DLD1 (cell line): ENCODE measurements at regions not wholly inside any gene's neighbourhood (a gene's known extent, or its start where the extent isn't known, plus 50 kb on each side); places are given as distances from the start of the nearest gene placed in this dataset.

Experiments used
- in situ Hi-C: cut with HindIII; loops from 2 replicates; pipeline ENCODE4 v1.10.0; 2017; ENCODE audit warnings: low sequenced_read_pairs

DNA sequence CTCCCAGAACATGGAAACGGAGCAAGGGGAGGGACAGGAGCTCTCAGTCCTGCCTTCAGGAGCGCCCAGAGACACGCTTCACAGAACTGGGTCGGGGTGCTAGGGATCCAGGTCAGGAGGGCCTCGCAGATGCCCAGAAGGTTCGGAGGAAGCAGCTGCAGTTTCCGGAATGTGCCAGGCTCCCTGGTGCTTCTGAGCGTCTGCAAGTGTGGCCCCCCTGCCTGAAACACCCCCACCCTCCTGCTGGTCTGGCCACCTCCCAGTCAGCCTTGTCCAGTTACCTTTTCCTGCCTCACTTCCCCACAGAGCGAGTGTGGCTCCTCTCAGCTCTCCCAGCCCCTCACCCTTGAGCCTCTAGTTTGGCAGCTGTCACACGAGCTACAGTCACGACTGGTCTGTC is 88.3 kb upstream of the TAF1B start:
- in situ Hi-C loops, result no loop called here

DNA sequence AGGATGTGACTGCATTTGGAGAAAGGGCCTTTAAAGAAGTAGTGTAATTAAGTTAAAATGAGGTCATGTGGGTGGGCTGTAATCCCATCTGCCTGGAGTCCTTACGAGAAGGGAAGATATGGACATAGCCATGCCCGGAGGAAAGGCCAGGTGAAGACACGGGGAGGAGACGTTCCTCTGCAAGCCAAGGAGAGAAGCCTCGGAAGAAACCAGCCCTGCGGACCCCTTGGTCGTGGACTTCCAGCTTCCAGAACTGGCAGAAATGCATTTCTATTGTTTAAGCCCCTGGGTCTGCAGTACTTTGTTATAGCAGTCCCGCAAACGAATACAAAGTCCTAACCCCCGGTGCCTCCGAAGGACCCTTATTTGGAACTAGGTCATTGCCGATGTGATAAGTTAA is 87.6 kb upstream of the TAF1B start:
- in situ Hi-C loops, result no loop called here

DNA sequence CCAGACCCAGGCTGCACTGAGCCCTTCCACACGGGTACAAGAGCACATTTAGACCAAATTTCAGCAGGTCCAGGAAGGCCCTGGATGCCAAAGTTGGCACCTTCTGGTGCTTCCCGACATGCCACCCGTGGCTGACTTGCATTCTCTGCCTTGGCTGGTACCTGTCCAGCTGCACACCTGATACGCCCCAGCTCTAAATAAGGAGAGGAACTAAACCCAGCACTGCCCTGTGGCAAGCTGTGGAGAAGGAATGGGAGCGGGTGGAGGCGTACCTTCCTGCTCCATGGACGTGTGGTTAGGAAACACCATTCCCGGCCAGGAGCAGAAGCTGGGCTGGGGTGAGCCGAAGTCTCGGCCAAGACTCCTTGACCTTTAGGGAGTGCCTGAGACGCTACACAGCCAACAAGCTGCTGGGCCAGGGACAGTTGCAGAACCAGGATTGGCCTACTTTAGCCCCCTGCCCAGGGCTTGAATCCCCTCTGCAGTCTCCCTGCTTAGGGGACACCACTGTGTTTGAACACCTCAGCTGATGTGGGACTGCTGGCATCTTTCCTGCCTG is 86.5 kb upstream of the TAF1B start:
- in situ Hi-C loops, result no loop called here

DNA sequence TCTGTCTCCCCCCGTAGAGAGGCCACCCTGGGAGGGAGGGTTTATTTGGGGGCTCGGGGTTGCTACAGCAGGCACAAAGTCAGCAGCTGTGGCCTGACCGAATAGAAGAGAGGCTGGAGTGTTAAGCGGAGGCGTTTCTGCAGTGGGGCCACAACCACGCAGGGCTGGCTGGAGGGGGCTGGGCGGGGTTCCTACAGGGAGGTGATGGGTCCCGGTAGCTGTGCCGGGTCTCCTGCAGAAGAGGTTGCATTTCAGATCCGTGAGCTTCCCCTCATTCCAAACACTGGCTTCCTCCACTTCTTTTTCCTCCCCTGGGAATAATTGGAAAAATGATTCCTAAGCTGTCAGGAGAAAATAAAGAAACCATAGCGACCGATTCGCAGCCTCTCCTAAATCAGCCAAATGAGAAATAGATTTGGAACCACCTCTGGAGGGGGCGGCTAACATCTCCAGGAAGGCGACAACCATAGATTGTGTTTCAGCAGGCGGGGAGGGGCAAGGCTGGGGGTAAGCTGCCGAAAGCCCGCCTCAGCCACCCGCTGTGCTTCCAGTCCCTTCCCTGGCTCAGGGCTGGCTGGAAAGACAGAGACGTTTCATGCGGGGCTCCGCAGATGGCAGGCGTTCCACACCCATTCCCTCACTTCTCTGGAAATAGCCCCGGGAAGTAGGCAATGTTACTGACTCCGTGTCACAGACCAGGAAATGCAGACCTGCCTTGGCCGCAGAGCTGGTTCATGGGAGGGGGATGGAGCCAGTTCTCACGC is 85.6 kb upstream of the TAF1B start:
- in situ Hi-C loops, result no loop called here

DNA sequence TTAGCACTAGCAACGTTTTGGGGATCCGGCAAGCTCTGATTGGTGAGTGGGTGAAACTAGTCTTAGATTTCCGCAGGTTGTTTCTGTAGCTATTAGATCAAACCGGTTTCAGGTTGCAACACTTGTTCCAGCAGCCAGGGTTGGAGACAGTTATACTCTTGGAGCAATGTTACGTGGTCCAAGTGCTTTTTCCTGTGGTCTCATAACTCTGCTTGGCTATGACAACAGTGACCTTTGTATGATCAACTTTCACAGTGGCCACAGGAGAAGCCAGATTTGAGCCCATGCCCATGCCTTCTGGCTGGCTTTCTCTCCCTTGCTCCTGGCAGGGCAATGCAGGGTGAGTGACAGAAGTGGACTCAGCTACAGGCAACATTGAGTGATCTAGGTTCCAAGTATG is 84.5 kb upstream of the TAF1B start:
- in situ Hi-C loops, result no loop called here

DNA sequence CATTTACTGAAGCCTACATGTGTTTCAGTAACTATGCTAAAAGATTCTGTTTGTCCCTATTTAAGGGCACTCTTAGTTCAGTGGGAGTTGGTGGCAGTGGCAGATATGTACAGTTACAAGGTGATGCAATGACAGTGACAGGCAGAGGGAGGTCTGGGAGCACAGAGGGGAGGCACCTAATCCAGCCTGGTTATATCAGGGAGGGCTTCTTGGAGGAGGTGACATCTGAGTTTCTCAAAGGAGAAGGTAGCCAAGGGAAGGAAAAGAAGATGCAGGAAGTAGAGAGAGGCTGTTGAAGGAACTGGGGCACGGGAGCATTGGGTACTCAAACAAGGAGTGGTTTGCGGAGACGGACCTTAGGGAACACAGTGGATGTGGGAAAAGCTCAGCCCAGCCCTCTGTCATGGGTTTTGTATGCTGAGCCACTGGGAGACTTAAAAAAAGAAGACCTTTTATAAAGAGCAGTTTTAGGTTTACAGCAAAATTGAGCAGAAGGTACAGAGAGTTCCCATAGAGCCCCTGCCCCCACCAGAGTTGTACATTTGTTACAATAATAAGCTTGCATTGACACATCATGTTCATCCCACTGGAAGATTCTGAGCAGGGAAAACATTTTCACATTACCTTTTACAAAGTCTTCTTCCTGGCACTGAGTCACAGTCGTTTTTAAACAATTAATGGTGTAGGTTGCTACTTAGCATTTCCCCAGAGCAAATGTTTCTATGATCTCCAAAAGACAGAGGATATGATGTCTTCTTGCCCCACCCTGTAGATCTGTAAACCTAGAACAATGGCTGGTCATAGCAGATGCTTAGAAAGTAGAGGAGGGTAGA is 83.0 kb upstream of the TAF1B start:
- in situ Hi-C loops, result no loop called here

DNA sequence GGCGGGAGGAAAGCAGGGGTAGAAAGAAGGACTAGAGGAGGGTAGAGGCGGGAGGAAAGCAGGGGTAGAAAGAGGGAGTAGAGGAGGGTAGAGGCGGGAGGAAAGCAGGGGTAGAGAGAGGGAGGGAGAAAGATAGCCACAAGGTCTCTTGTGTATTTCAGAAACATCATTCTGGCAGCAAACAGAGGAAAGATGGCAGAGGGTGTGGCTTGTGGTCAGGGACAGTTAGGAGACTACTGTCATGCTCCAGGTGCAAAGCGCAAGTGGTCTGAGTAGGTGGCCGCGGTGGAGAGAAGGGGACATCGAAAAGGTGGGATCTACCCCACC is 82.4 kb upstream of the TAF1B start:
- in situ Hi-C loops, result no loop called here

DNA sequence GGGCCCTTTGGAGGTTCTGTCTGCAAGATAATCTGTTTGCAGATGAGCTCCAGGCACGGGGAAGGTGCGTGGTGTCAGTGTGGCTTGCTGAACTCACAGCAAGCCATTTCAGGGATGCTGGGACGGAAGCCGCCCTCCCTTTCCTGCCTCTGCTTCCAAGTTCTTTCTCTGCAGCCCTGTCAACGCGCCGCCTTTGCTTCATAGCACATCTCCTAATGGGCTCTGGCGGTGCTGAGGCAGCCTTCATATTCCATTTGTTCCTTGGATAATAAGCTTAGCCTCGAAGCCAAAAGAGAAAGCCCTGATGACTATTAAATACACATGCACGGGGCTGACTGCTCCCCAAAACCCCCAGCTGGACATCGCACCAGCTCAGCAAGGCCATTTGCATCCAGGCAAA is 81.7 kb upstream of the TAF1B start:
- in situ Hi-C loops, result no loop called here

DNA sequence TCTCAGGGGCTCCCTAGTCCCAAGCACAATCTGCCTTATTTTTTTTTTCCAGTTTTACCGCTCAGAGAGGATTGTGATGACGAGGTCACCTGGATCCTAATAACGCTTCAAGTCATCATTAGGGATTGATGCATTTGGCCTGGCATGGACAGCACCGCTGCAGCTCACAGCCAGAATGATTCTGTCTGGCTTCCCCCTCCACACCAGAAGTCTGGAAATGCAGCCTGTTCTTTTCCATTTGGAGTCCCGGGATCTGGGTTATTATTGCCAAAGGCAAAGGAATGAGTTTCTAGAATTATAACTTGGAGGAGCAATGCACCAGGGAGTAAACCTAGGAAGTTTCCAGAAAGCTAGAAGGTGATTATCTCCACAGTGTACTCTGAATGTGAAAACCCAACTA is 81.1 kb upstream of the TAF1B start:
- in situ Hi-C loops, result no loop called here

DNA sequence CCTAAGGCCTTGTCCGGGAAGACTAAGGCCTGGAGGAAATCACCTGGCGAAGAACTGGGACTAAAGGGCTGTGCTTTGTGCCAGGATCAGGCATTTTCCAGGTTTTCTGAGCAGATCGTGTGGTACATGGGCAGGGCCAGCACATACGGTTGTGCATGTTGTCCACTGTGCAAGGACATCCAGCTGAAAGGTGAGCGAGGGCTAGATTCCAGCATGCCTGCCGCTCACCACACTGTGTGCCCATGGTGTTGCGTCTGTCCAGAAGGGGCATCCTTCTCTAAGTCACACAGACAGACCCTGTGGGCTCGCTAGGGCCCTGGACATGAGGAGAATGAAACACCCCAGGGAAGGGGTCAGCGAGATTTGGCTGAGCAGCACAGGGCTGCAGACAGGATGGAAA is 80.3 kb upstream of the TAF1B start:
- in situ Hi-C loops, result no loop called here

DNA sequence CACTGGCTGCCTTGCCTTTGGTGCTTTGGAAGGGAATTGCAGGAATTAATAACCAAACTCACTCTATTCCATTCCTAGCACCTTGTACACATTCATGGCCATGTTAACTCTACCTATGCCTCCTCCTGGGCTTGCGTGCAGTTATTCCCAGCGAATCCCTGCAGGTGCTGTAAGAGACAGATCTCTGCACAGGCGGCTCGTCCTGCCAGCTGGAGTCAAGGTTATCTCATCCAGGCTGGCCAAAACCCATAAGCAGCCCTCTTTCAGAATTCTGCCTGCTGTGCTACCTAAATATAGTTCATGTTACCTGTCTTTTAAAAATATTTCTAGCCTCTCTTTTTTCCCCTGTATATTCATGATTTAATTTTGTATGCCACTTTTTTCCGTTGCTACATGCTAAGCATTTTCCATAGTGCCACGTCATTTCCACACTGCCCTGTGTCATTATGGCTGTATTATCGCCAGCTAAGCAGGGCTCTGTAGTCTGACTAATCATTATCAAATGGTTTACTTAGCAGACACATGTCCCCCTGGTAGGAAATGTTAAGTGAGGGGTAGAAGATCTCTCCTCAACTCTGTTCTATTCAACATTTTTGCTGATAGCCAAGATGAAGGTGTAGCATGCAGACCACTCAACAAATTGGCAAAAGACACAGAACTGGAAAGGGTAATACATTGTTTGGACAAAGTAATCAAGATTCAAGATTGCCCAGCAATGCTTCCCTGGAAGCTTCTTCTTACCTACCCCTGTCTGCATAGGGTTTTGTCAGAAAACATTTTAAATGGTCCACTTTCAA is 79.7 kb upstream of the TAF1B start:
- in situ Hi-C loops, result no loop called here

DNA sequence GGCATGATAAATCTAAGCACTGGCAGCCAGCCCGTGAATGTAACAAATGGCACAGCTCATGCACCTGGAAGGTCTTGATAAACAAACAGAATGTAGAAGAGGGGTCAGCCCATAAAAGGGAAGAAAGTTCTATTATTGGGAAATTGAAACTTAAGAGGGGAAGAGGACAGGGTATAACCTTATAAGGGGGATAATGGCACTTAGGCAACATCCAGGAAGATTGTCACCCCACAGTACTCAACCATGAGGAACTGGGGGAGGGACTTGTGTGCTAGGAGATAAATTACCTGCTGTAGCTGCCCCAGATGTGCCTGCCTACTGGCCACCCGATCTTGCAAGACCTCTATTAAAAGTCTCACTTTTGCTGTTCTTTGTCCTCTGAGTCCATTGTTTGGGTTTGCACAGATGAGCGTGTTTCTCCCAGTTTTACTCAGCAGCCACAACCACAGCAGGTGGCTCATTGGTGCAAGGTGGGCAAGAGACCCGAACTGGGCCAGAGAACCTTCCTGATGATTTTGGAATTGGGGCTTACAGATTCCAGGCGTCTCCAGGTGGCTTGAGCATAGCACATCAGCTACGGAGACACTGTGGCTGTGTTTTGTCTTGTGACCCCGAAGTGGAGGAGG is 79.0 kb upstream of the TAF1B start:
- in situ Hi-C loops, result no loop called here

DNA sequence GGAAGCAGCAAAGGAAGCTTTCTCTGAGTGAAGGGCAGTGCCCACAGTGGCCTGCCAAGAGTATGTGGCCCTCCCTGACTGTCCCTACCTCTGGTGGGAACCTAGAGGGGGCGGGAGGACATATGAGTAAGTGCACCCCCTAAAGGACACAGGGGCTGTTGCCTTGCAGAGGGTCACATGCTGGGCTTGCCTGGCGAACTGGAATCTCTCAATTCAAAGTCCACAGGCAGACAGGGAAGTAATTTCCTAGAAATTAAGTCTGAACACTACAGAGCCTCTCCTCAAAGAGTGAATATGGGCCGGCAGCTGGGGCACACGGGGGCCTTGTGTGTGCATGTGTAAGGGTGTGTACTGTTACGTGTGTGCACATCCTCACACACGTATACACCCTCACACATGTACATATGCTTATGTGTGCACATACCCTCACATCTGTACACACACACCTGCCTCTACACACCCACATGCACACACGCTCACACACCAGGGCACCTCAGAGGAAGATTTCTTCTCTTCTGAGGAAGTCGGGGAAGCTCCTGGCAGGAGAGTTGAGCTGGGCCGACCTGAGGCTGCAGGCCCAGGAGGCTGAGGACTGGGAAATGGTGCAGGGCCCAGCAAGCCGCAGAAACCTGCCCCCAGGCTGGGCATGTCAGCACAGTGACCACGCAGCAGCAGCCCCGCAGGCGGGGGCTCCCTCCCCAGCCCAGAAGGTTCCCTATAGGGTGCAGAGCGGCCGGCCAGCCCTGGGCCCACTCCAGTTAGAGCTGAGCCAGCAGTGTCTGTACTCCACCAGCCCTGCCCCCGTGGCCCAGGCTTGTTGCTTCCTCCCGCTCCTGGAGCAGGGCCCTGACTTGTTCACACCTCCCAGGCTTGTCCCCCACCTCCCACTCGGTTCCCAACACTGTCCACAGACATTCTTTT is 77.4 kb upstream of the TAF1B start:
- in situ Hi-C loops, result no loop called here

DNA sequence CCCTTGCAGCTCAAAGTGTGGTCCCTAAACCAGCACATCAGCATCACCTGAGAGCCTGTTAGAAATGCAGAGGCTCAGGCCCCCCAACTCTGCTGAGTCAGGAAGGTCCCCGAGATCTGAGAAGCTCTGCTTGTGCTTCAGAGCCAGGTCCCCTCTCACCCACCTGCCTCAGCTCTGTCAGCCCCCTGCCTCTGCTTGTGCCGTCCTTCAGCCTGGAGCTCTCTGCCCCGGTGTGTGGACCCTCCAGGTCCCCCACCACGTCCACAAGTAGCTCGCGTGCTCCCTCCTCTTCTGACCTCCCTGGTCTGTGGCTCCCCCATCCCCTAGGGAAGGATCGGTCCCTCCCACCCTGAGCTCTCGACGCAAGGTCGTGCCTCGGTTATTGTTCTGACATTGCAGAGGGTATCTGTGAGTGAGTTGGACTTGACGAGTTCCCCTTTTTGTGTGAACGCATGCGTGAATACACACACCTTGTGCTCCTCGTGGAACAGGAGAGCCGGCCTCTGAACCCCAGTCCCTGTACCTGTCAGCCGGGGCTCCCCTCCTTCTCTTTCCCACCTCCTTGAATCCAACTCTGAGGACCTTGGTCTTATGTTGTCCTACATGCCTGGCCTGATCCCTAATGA is 75.5 kb upstream of the TAF1B start:
- in situ Hi-C loops, result no loop called here

DNA sequence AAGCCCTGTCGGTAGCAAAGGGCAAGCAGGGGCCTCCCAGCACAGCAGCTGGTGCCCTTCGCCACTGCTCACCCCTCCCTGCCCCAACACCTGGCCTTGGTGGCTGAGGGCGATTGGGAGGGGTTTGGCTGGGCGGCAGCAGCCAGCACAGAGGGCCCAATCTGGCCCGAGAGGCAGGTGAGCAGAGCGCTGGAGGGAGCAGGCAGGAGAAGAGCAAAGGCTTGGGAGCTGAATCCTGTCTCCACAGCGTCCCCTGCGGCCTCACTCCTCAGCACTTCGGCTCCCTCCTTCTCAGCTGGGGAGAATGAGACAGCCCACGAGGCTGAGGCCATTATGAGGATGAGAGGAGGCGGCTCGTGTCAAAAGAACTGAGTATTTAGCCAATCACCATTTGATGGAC is 74.9 kb upstream of the TAF1B start:
- in situ Hi-C loops, result no loop called here

DNA sequence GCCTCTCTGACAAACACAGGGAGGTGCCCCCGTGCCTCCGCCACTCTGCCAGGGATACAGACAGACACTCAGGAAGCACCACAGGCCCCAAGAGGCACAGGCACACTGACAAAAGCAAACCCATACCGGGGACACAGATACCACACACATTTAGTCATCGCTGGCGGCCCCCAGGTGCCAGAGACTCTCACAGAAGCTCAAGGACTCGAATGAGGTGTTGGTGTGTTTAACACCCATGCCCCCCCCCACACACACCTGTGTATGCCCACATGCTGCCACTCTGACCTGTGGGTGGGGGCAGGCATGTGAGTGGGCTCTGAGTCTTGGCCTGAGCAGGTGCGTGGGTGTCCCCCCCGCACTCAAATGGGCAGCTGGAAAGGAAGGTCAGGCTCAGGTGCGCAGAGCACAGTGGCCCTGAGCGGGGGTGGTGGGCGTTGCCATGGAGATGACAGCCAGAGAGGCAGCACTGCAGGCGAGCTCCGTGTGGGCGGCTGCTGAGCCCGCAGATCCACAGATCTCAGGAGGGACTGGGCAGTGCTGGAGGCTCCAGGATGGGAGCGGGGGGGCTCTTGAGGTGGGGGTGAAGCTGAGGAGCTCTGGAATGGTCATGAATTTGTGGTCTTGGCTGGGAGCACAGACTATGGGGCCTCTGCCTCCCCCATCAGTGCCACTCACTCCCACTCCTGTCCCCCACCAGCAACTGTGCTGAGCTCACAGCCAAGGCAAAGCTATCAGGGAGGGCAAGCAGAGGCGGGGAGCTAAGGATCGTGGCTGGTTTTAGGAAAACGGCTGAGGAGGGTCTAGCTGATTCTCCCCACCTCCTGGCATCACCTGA is 73.9 kb upstream of the TAF1B start:
- in situ Hi-C loops, result no loop called here

DNA sequence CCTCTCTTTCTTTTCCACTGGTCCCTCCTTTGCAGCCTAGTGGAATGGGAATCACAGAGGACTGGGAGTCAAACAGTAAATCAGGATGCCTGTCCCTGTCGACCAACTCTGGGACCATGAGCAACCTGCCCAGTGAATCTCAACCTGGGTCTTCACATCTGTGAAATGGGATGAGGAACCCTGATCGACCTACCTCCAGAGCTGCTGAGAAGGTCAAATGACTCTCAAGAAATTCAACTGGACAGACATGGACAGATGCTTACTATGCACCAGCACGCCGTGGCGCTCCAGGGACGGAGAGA is 73.3 kb upstream of the TAF1B start:
- in situ Hi-C loops, result no loop called here

DNA sequence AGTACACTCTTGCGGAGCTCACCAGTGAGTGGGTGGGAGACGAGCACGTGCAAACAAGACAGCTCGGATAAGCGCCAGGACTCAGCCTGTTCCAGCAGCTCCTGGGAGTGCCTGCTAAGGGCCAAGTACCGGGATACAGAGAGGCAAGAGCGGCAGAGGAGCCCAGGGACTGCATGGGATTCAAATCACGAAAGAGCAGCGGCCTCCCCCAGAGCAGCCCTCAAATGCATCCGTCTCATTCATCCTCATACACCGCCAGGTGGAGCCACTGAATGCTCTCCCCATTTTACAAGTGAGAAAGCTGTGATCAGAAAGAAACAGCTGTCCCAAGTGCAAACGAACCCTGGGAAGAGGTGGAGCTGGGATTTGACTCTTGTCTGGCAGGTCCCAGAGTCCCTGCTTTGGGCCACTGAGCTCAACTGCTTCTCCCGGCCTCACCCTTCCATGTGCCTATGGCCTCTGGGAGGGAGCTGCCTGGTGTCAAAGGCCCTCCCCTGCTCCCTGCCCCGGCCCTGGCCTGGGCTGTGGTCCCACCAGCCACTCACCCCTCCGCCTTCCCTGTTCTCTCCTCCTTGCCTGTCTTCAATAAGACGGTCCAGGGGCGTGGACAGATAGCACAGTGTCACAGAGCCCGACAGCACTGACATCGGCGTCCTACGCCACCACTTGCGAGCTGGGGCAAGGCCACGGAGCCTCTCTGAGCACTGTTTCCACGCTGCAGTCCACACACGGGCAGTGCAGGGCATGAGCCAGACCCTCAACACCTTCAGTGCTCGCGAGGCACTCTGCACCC is 72.8 kb upstream of the TAF1B start:
- in situ Hi-C loops, result no loop called here
